CD14-positive monocyte (primary cell): ENCODE measurements at regions not wholly inside any gene's neighbourhood (a gene's known extent, or its start where the extent isn't known, plus 50 kb on each side); places are given as distances from the start of the nearest gene placed in this dataset.
A peak's percentile ranks its signal among the peaks of the same experiment; 100 is the strongest.

ENCODE experiments used
- DNase-seq, 3 donors: peaks; one replicate each; pipeline ENCODE4 v3.0.0-alpha.2; 2011 to 2022
- H2AFZ ChIP-seq: 2 replicates; pipeline ENCODE4 v1.6.0; 2012; ENCODE audit warnings: mild to moderate bottlenecking, low read depth, low read length, inconsistent platforms; ENCODE audit not compliant: insufficient read depth, poor library complexity, severe bottlenecking
- H3K27ac ChIP-seq, 2 donors: 1 replicate in 1 of 2; 2 replicates in 1 of 2; pipeline ENCODE4 v1.5.1; 2012 to 2013; ENCODE audit warnings: low read length in 2 of 2, control low read depth in 1 of 2, inconsistent platforms in 1 of 2, low read depth in 1 of 2, mild to moderate bottlenecking in 1 of 2
- H3K27me3 ChIP-seq, 2 donors: one replicate each; pipeline versions ENCODE4 v1.6.0 to v1.6.1; 2011 to 2013; ENCODE audit warnings: low read length in 2 of 2; ENCODE audit not compliant: control insufficient read depth in 2 of 2, insufficient read depth in 2 of 2
- H3K36me3 ChIP-seq, 2 donors: replicated peaks in 1 of 2; 1 replicate in 1 of 2; 2 replicates in 1 of 2; pipeline versions ENCODE4 v1.5.1 to v1.6.1; 2012 to 2013; ENCODE audit warnings: low read length in 2 of 2, control low read depth in 1 of 2, inconsistent platforms in 1 of 2, mild to moderate bottlenecking in 1 of 2; ENCODE audit not compliant: insufficient read depth in 2 of 2, control insufficient read depth in 1 of 2
- H3K4me1 ChIP-seq, 2 donors: 1 replicate in 1 of 2; 2 replicates in 1 of 2; pipeline versions ENCODE4 v1.5.1 to v1.6.1; 2012 to 2013; ENCODE audit warnings: low read length in 2 of 2, control low read depth in 1 of 2, inconsistent platforms in 1 of 2, mild to moderate bottlenecking in 1 of 2, moderate library complexity in 1 of 2; ENCODE audit not compliant: insufficient read depth in 2 of 2, control insufficient read depth in 1 of 2
- H3K4me2 ChIP-seq: replicated peaks from 2 replicates; pipeline ENCODE3; 2012; ENCODE audit warnings: low read length, moderate library complexity, mild to moderate bottlenecking; ENCODE audit not compliant: poor library complexity, severe bottlenecking; ENCODE audit errors: extremely low read depth
- H3K4me3 ChIP-seq, 3 experiments: fragments of 200-600 bp in 1 of 3; sonication (generic) in 1 of 3; replicated peaks in 1 of 3; 1 replicate in 2 of 3; 2 replicates in 1 of 3; pipeline ENCODE4 v1.5.1; 2011 to 2013; ENCODE audit warnings: low read length in 3 of 3, mild to moderate bottlenecking in 3 of 3, control low read depth in 2 of 3, low read depth in 2 of 3, inconsistent platforms in 1 of 3, moderate library complexity in 1 of 3
- H3K79me2 ChIP-seq: 2 replicates; pipeline ENCODE4 v1.6.0; 2012; ENCODE audit warnings: mild to moderate bottlenecking, control low read depth, inconsistent platforms, low read length, moderate library complexity; ENCODE audit not compliant: insufficient read depth
- H3K9ac ChIP-seq: 2 replicates; pipeline ENCODE4 v1.6.0; 2017; ENCODE audit warnings: low read length, mild to moderate bottlenecking; ENCODE audit not compliant: insufficient read depth, poor library complexity, severe bottlenecking
- H3K9me3 ChIP-seq, 2 donors: replicated peaks in 1 of 2; 1 replicate in 1 of 2; 2 replicates in 1 of 2; pipeline versions ENCODE4 v1.5.1 to v1.6.1; 2012 to 2013; ENCODE audit warnings: low read length in 2 of 2, control low read depth in 1 of 2; ENCODE audit not compliant: control insufficient read depth in 1 of 2, insufficient read depth in 1 of 2
- H4K20me1 ChIP-seq: 2 replicates; pipeline ENCODE4 v1.6.0; 2012; ENCODE audit warnings: mild to moderate bottlenecking, low read length, control low read depth, moderate library complexity; ENCODE audit not compliant: insufficient read depth
- H3K27ac Mint-ChIP-seq, 7 donors: one replicate each; pipeline ENCODE4 v1.8.0; 2020; ENCODE audit warnings: mild to moderate bottlenecking in 7 of 7, mixed read lengths in 7 of 7, moderate library complexity in 6 of 7, inconsistent platforms in 2 of 7
- H3K27me3 Mint-ChIP-seq, 3 donors: one replicate each; pipeline ENCODE4 v1.8.0; 2021 to 2022; ENCODE audit warnings: low read depth in 3 of 3, mild to moderate bottlenecking in 3 of 3, mixed read lengths in 3 of 3, moderate library complexity in 3 of 3, inconsistent platforms in 1 of 3
- H3K36me3 Mint-ChIP-seq, 2 donors: one replicate each; pipeline ENCODE4 v1.8.0; 2020; ENCODE audit warnings: mixed read lengths in 2 of 2, inconsistent platforms in 1 of 2, mild to moderate bottlenecking in 1 of 2
- H3K4me1 Mint-ChIP-seq: one replicate; pipeline ENCODE4 v1.8.0; 2020; ENCODE audit warnings: mild to moderate bottlenecking, mixed read lengths
- H3K4me3 Mint-ChIP-seq, 2 donors: one replicate each; pipeline ENCODE4 v1.8.0; 2020; ENCODE audit warnings: mild to moderate bottlenecking in 2 of 2, mixed read lengths in 2 of 2, moderate library complexity in 1 of 2
- H3K9me3 Mint-ChIP-seq, 7 donors: one replicate each; pipeline ENCODE4 v1.8.0; 2020 to 2022; ENCODE audit warnings: mixed read lengths in 7 of 7, mild to moderate bottlenecking in 6 of 7, moderate library complexity in 6 of 7, inconsistent platforms in 2 of 7
- WGBS: methylation state at CpG from one replicate; pipeline ENCODE4 v1.1.5; 2013; ENCODE audit warnings: missing lambda C conversion rate; ENCODE audit not compliant: insufficient coverage; 5-methylcytosine and 5-hydroxymethylcytosine counted together
- intact Hi-C, 2 donors: fragments of 100-400 bp; cut with micrococcal nuclease; formaldehyde crosslinking; loops; one replicate each; pipeline versions ENCODE4 v1.15.0 to v1.15.1; 2023
- TF ChIP-seq, protein P1 (sequence below): fragments of 200-600 bp; IDR thresholded peaks from one replicate; pipeline ENCODE4 v1.8.0; 2022; ENCODE audit warnings: antibody characterized with exemption, mild to moderate bottlenecking

DNA sequence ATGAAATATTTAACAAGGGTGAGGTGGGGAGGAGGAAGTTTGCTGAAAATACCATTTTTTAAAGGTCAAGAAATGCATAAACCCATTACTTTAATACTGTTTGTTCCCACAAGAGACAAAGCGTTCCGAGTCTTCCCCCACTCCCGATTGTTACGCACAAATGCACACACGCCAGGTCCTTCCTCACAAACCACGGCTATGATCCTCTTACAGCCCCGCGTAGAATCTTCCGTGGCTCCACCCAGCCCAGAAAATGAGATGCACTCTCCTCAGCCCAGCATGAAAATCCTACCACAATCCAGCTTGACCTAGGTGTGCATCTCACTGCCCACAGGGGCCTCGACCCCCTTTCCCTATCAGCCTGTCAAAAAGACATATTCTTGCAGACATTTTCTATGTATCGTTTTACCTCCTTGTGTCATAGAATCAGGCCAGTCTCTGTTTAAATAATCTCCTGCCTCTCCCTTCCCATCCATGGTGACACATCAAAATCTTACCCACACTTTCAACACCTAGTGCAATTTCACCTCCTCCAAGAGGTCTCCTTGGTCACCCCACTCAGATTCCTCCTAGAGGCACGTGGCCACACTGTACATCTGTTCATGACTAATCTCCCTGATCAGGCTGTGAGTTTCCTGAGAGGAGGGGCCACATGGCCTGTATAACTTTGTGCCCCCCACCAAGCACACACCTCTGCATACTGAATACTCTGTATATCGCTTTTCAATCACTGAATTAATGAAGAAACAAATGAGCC is 491.0 kb upstream of the KLHL29 start:
- Histone ChIP-seq H3K4me3 (no peak overlapping the region), H3K27me3 (no peaks in the 10 kb centered on the region), H3K4me2 (no peak overlapping the region), H3K79me2 (no peaks in the 10 kb centered on the region), H3K4me1 (no peaks in the 10 kb centered on the region), H4K20me1 (no peaks in the 10 kb centered on the region), H3K9me3 (no peaks in the 10 kb centered on the region), H3K36me3 (no peaks in the 10 kb centered on the region), H3K27ac (no peak overlapping the region), H3K9ac (no peak overlapping the region), H2AFZ (no peak overlapping the region)
- no peaks in the 10 kb centered on the region for H3K36me3 Mint-ChIP-seq
- H3K9me3 Mint-ChIP-seq: peaks cover 0 to 8% (median 0%) of the 10 kb centered on the region in 7 donors
- H3K4me1 Mint-ChIP-seq: no peaks in the 10 kb centered on the region
- H3K4me3 Mint-ChIP-seq: no peak overlapping the region
- intact Hi-C loops: no loop called here
- DNase-seq: no peak
- H3K27ac Mint-ChIP-seq: no peak overlapping the region
- H3K27me3 Mint-ChIP-seq: no peaks in the 10 kb centered on the region
- TF ChIP-seq, protein P1, sequence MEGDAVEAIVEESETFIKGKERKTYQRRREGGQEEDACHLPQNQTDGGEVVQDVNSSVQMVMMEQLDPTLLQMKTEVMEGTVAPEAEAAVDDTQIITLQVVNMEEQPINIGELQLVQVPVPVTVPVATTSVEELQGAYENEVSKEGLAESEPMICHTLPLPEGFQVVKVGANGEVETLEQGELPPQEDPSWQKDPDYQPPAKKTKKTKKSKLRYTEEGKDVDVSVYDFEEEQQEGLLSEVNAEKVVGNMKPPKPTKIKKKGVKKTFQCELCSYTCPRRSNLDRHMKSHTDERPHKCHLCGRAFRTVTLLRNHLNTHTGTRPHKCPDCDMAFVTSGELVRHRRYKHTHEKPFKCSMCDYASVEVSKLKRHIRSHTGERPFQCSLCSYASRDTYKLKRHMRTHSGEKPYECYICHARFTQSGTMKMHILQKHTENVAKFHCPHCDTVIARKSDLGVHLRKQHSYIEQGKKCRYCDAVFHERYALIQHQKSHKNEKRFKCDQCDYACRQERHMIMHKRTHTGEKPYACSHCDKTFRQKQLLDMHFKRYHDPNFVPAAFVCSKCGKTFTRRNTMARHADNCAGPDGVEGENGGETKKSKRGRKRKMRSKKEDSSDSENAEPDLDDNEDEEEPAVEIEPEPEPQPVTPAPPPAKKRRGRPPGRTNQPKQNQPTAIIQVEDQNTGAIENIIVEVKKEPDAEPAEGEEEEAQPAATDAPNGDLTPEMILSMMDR: no peak
- 87% methylated on average over 12 of the region's 13 CpGs for WGBS

DNA sequence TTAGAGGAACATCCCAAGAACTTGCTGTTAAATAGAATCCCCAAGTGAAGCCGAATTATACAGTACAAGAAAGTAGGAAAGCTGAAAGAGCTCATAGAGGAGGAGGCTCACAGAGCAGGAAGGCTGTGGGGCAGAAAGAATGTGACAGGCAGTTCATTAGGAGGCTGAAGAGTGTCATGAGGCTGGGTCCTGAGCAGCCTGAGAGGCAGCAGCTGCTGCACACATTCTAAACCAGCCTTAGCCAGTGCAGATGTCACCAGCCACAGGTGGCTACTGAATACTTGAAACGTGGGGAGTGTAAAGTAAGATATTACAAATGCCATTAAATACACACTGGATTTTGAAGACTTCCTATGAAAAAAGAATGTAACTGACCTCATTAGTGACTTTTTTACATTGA is 490.2 kb upstream of the KLHL29 start:
- Mint-ChIP-seq H3K27ac (peak overlapping the region in 1 of 7 donors; percentile 22), H3K4me3 (no peak overlapping the region), H3K9me3 (peaks cover 0 to 8% (median 0%) of the 10 kb centered on the region in 7 donors), H3K4me1 (no peaks in the 10 kb centered on the region), H3K36me3 (no peaks in the 10 kb centered on the region), H3K27me3 (no peaks in the 10 kb centered on the region)
- Histone ChIP-seq H3K27me3 (no peaks in the 10 kb centered on the region), H3K79me2 (no peaks in the 10 kb centered on the region), H3K9ac (no peak overlapping the region), H3K9me3 (no peaks in the 10 kb centered on the region), H4K20me1 (no peaks in the 10 kb centered on the region), H2AFZ (no peak overlapping the region), H3K4me2 (no peak overlapping the region), H3K4me1 (no peaks in the 10 kb centered on the region), H3K36me3 (no peaks in the 10 kb centered on the region), H3K27ac (no peak overlapping the region), H3K4me3 (no peak overlapping the region)
- 100% methylated on average over 1 of the region's 2 CpGs for WGBS
- intact Hi-C loops: no loop called here
- DNase-seq: no peak
- TF ChIP-seq, protein P1: no peak
